NCI-H1105 (cell line): ENCODE measurements at regions not wholly inside any gene's neighbourhood (a gene's known extent, or its start where the extent isn't known, plus 50 kb on each side); places are given as distances from the start of the nearest gene placed in this dataset.

Source experiments
- DNase-seq: peaks from one replicate; lab custom pipeline; 2025; lab: John Stamatoyannopoulos, UW

GRCh38 chr2:126575631-126576030, 80.3 kb upstream of the GYPC start:
- DNase-seq: no peak

DNA sequence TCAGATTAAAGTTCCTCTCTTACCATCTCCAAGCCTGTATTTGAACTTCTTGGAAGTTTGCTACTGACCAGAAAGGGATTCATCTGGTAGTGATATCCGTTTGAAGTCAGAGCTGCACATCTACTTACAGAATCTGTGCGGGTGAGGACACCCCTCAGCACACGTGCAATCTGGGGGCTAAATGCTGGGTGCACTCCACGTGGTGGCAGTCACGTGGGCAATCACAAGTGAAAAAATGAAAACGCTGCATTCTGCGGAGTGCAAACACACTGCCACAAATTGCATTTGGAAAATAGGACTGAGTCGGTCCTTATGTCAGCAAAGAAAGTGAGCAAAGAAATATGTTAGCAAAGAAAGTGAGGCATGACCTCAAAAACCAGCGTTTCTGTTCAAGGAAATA, 76.1 kb upstream of the GYPC start:
- no peak for DNase-seq

GRCh38 chr2:126586317-126586716, 69.6 kb upstream of the GYPC start:
- DNase-seq: no peak

GRCh38 chr2:126599062-126599461, 56.9 kb upstream of the GYPC start:
- DNase-seq: no peak

DNA sequence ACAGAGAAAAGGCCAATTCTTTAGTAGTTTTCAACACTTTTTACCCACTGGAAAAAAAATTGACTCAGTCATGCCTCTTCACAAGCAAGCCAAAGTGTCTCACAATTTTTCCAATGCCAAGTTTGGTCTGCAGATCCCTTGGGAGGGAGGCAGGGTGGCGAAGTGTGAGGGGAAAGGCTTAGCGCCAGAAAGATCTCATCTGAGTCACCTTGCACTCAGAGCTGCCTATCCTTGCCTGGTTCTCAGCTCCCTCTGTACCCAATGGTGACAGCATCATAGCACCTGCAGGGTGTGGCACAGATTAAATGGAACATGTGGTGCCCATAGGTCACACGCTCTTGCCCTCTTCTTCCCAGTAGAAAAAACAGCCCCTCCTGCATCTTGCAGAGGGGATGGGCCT, 55.2 kb upstream of the GYPC start:
- DNase-seq: no peak

GRCh38 chr2:126602334-126602733, 53.6 kb upstream of the GYPC start:
- DNase-seq: no peak
